SK-N-DZ (cell line): ENCODE measurements at regions not wholly inside any gene's neighbourhood (a gene's known extent, or its start where the extent isn't known, plus 50 kb on each side); places are given as distances from the start of the nearest gene placed in this dataset.
"Not testable (repeated sequence)": the region's sequence is repeated elsewhere in the genome, so short reads cannot be mapped to it uniquely, and the experiment has no call there.

Experiments
- DNase-seq: peaks from one replicate; pipeline ENCODE4 v3.0.0-alpha.2; 2015; ENCODE audit warnings: low spot score

DNA sequence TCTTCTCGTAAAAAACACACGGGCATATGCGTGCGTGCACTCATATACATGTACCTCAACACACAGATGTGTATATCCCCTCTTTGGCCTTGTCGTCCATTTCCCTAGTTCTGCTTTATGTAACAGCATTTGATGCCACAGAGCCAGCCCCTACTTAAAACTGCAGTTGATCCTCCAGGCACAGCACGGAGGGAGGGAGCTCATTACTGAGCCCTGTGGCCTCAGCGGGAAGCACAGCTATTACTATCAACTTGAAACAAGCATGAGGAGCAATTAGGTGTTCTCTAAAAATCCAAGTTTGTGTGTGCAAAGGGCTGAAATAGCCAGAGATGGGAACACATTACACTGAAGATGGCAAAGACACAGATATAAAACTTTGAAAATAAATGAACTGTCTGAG, 580.9 kb downstream of the GLRX3 start:
- DNase-seq, result no peak

DNA sequence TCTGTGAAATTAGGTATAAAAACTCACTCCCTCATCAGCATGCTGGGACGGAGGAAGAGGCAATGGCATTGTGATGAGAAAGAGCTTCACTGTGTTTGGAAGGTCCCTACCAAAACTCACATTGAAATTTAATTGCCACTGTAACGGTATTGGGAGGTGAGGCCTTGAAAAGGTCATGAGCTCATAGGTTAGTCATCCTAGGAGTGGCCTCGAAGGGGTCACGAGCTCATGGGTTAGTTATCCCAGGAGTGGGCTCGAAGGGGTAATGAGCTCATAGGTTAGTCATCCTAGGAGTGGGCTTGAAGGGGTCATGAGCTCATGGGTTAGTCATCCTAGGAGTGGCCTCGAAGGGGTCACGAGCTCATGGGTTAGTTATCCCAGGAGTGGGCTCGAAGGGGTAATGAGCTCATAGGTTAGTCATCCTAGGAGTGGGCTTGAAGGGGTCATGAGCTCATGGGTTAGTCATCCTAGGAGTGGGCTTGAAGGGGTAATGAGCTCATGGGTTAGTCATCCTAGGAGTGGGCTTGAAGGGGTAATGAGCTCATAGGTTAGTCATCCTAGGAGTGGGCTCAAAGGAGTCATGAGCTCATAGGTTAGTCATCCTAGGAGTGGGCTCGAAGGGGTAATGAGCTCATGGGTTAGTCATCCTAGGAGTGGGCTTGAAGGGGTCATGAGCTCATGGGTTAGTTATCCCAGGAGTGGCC, 582.7 kb downstream of the GLRX3 start:
- not testable (repeated sequence) for DNase-seq

DNA sequence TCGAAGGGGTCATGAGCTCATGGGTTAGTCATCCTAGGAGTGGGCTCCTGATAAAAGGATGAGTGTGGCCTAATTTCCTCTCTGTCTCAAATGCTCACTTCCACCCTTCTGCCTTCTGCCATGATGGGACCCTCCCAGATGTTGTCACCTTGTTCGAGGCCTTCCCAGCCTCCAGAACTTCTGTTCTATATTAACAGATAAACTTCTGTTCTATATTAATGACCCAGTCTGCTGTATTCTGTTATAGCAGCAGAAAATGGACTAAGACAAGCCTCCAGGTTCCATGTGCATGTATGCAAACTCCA, 583.2 kb downstream of the GLRX3 start:
- DNase-seq, result no peak

DNA sequence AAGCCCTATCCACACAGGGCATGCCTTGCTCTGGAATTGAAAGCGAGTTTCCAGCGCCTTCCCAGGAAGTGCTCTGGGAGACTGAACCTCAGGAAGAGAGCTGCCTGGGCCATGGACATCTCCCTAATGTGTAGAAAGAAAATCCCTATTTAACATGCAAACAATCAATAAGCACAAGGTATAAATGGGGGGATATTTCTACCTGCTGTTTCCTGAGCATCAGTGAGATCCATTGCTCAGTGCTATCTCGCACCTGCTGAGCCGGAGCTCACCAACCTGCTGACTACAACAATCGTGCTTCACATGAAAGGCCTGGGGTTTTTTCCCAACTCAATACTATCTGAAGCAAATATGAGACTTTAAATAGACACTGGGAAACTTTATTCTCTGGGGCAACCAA, 584.0 kb downstream of the GLRX3 start:
- DNase-seq, result no peak

DNA sequence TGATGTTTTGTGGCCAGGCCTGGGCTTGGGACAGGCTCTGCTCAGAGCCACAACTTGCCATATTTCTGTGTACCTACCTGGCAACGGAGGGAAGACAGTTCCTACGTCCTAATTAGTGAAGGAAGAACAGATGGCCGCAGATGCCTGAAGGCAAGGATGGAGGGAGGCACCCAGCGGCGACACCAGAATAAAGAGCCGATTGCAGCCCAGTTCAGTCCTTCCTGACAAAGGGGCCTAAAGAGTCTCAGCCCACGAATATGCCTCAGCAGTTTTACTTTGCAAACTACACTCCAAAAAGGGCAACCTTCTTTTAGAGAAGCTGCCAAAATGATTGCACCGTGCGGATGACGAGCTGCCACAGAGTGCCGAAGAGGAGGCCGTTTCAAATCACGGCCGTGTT, 585.8 kb downstream of the GLRX3 start:
- no peak for DNase-seq

DNA sequence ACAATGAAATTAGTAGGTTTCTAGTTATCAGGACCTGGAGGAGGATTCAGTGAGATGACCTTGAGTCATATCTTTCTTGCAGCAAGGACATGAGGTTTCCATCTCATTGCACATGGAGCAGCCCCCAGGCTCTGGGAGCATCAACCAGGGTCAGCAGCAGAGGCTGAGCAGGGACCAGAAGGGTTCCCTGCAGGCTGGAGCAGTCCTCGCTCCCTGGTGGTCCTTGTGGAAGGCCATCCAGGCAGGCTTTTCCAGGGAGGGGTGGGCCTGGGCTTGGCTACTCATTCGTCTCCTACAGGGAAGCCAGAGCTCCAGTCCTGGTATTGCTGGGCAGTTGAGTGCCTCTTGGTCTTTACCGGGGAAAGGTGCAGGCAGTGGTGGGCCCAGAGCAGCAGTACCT, 587.5 kb downstream of the GLRX3 start:
- no peak for DNase-seq

DNA sequence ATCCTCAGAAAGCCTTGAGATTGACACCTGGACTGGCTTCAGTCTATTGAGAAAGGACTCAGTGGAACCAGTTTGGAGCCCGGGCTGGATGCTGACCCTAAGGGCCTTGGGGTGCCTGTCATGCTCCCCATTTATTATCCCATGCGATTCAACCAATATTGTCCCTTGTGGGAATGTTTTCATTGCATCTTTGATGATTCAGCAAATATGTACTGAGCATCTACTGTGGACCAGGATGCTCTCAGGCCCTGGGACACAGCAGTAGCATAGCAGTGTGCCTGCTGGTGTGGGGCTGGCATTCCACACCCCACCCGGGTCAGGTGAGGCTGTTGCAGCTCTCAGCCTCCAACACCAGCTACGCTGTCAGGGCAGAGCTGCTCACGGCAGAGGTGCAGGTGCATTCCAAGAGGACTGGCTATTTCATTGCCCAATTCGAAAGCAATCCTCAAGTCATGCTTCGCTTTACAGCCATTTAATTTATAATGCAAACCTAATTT, 586.0 kb downstream of the TCERG1L start:
- DNase-seq, result no peak

DNA sequence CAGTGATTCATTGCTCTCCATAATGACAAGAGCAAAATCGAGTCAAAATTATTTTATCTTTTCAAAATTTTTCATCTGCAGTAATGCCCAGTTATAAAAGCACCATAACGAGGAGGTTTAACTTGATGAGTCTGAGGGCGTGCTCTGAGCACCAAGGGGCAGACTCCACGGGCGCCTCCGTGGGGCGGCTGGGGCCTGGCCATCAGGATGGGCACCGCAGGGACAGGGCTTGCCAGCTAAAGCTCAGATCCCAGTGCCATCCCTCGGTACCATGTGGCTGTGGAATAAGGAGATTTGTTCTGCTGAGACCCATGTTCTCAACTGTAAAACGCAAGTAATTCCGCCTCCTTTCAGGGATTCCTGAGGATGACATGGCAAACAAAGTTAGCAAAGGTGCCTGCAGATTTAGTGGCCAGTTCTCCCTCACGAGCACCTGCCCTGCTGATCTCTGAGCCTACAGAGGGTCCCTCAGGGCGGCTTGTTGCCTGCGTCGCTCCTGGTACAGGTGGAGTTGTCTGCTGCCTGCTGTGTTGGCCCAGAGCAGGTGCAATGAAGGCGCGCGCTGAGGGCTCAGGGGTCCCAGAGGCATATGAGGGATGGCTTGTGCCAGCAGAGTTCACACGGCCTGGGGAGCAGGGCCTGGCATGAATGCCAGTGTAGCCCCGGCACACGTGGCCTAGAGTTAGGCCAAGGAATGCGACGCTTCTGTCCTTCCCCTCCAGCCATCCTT, 584.4 kb downstream of the TCERG1L start:
- no peak for DNase-seq

DNA sequence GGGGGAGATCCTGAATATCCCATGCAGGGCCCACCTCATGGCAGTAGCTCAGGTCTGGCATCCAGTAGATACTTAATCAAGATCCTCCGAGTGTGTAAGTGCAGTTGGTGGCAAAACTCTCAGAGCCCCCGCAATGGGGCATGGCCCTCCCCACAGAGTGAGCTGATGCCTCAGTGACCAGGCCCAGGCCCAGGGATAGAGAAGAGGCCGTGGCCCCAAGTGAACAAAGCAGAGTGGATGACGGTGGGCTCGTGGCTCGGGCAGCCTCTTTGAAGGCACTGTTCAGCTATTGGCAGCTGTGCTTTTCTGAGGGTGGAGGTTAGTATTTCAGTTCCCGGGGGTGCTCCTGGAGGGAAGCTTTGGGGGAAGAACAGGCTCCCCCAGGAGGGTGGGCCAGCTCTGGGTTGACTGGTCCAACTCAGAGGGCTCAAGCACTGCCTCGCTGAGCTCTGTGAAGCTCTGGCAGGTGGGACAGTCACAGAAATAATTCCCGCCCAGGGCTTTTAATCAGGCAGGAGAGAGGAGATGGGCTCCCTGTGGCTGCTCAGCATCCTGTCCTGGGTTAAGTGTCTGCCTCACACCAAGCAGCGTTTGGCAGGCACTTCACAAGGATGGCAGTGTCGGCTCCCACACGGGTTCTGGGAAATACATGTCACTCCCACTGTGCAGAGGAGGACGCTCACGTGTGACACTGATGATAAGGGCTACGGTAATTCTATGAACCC, 583.6 kb downstream of the TCERG1L start:
- no peak for DNase-seq

DNA sequence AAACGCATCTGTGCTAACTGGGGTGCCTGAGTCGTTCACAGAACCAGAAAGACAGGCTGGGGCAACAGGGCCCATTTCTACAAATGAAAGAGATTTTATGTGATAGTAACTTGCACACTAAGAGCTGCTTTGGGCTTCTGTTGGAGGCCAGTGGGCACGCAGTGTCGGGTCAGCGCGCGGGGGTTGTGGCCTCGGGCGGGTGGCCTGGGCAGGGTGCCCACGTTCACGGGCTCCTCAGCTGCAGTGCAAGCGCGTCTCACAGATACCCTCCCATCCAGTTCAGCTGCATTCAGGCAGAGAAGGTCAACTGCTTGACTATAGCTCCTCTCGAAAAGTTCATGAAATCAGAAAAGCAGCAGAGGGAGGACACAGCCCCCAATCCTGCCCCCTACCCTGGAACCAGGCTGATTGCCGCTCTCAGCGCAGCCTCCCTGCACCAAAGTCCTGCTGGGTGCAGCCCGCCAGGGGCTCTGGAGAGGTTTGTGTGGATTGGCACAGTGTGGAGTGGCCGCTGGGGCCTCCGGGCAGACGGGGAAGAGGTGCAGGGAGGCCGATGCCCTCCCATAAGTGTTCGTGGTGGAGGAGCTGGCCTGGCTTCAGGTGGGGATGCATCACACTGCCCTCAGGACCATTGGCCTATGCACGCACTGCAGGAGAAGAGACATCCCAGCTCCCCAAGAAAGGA, 582.8 kb downstream of the TCERG1L start:
- DNase-seq, result no peak

DNA sequence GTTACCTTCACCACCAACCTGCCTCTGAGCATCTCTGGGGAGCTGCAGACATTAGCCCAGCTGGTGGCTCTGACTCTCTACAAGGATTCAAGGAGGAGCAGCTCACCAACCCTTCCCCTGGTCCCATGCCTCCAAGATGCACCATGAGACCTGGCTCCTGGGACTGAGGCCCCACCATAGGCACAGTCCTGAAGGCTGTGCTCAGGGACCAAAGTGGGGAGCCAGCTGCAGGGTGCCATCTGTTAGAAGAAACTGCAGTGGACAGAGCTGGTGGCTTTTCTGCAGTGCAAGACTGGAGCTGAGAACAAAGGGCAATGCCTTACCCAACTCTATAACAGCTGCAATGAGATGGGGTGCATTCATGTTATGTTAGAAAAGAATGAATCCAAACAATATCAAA, 581.6 kb downstream of the TCERG1L start:
- no peak for DNase-seq

DNA sequence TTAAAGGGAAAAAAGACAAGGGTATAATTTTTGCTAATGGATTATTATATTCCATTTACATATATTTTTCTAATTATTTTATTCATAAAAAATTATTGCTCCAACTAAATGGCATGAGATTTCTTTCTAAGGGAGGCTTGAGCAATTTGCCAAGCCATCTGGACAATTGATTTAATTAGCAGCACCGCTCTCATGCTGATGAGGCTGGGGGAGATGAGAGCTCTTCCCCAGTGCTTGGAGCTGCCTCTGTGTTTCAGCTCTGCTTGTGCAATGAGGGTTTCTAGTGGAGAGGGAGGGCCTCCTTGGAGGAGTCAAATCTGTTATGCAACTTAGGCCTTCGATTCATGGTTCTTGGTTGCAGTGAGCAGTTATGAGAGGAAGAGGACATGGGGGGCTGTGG, 574.3 kb downstream of the TCERG1L start:
- no peak for DNase-seq

DNA sequence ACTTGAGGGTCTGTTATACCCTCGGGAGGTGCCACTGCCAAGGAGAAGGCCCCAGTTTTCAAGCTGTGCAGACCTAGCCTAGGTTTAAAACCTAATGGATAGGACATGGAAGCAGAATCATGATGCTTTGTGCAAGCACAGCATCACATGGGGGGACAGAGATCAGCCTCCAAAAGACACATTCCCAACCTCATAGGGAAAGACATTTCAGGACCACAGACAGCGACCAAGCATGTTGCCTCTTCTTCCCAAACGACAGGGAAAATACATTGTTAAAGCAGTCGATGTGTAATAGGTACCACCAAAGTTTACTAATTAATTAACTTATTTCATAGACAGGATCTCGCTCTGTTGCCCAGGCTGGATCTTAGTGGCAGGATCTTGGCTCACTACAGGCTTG, 573.9 kb downstream of the TCERG1L start:
- DNase-seq, result no peak

DNA sequence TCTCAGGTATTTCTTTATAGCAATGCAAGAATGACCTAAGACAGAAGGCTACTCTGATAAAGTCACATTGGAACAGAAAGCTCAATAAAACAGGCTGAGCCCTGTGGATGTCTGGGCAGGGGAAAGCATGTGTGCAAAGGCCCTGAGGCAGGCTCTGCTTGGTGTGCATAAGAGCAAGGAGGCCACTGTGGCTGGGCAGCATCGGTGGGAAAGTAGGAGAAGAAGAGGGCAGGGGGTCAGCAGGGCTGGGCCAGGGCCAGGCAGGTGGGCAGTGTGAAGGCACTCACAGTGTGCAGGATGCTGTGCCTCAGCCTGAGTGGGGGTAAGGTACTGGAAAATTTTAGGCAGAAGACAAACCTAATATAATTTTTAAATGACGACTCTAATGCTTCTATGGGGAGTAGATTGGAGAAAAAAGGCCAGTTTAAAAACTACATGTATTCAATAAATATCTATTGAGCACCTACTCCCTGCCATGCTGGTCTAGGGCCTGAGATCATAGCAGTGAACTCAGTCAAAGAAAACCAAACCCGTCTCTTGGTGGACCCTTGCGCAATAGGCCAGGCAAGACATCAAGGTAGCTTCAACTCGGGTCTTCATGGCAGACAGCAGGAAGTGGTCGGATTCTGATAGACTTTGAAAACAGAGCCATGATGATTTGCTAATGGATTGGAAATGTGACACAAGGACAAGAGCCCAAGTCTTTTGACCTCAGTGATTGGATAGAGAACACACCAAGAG, 572.3 kb downstream of the TCERG1L start:
- DNase-seq, result no peak

DNA sequence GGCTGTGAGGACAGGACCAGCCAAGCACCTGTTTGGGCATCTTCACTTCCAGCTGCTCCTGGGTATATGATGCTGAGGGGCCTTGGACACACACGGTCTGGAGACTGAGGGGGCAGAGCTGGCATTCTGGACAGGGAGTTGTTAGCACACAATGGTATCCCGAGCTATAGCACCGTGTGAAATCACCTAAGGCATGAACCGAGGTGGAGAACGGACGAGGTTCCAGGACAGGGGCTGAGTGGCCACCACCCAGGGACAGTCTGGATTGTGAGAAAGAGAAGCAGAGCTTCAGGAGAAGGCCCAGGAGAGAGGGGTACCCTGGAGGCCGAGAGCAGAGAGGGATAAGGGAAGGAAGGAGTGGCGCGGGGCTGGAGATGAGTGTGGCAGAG, 571.8 kb downstream of the TCERG1L start:
- DNase-seq, result no peak

DNA sequence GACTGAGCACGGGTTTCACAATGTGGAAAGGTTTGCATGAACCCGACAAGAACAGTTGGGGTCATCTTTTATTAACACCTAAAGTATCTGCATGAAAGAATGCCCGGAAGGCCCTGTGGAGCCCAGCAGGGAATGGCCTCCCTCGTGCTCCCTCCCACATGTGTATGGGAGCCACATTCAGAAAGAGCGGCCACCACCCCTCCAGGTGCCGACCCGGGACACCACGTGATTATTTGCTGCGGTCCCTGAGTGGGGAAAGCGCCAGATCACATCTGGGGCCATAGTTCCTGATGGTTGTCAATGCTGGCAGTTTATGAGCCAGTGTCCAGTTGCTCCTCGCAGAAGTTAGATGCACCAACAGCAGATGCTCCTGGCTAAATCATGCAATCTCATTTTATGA, 571.4 kb downstream of the TCERG1L start:
- no peak for DNase-seq

DNA sequence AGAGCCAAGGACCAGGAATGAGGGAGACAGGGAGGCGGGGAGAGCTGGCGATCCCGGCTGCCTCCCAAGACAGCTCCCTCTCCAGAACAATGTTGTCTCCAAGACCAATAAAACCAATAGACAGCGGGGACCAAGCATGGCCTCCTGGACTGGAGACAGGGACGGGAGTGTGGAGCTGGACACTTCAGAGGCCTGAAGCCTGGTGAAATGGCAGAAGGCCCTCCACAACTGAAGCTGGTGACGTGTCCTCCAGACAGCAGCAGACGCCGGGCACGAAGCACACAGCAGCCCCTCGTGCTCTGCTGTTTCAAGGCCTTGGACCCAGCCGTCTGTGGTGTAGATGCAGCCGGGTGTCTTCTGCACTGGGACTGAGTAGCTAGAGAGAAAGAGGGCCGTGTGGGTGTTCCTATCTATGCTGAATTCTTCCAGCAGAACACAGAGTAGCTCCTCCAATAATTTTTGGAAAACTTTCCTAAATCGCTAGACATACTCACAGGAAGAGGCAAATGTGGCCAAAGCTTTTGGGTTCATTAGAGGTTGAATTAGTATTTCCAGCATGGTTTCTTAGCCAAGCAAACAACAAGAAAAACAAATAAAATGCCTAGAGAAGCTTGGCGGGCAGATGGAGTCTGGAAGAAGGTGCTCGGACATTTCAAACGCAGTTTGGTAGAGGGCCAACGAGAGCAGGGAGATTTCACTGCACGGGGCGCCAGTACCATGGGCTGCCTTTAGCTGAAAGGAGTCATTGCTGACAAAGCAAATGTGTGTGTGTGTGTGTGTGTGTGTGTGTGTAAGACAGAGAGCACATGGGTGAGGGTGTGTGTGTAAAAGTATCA, 570.4 kb downstream of the TCERG1L start:
- DNase-seq, result no peak

DNA sequence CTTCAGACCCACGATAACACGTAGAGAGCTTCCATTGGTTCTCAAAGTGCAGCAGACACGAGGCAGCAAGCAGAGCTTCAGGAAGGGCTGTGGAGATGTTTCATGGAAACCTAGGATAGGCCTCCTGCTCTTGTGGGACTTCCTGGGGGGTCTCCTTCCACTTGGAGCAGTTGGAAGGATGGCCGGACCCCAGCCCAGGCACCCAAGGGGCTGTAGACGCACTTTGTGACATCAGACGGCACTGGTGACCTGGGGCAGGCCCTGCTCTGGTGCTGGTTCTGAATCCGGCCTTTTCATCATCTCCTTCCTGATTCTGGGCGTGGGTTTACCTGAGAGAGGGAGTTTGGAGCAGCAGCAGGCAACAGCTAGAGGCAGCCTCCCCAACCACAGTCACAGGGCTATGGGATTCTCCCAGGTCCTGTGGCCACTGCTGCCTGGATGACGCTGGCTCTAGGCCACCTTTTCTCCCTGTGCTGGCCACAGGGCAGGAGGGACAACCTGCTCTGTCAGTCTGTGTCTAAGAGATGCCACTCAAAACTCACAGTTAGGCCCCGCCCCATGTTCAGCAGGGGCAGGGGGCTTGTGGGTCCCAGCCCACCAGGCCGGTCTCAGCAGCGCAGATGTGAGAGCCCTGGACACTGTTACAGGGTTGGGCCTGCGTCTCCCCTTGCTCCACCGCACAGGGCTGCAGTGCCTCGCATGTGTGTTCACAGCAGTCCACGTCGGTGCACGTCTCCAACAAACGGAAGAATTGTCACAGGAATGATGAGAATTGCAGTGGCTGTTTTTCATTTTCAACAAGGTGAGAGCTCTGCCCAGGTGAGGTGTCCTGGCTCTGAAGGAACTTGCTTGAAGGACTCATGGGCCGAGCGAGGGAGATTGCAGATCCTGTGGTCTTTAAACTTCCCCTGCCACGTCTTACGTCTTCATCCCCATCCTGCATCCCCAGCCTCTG, 569.3 kb downstream of the TCERG1L start:
- no peak for DNase-seq

DNA sequence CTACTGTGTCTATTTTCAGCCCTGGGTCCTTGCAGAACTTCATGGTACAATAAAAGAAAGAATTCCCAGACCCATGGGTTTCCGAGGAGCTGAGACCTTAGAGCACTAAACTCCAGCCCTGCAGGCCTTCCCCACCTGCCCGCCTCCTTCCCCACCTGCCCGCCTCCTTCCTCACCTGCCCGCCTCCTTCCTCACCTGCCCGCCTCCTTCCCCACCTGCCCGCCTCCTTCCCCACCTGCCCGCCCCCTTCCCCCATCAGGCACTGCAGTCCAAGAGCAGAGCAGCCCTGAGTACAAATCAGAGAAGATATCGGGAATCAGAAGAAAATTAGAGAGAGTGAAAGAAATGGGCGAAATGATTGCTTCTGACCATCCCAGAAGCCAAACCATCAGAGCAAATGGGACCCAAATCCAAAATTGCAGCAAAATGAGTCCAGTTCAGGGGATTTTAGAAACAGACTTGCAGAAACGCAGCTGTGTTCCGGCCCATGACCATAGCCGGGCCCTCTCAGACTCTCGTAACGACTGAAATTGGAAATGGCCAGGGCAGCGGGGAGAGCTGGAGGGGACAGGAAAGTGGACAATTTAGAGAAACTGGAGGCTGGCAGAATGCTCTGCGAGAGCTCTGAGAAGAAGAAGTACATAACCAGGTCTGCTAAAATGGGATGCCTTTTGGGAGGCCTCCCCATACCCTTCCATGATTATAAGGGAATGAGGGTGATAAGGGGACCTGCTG, 568.4 kb downstream of the TCERG1L start:
- no peak for DNase-seq
